Calu3 (cell line): ENCODE measurements at regions not wholly inside any gene's neighbourhood (a gene's known extent, or its start where the extent isn't known, plus 50 kb on each side); places are given as distances from the start of the nearest gene placed in this dataset.

Experiments used
- BruUV-seq: library from RNA; stranded (reverse); fragments of 400-500 nt; replicated peaks from 2 replicates; lab custom pipeline; 2021; lab: Mats Ljungman, UMichigan
- CTCF ChIA-PET: fragments of 300-600 bp; sonication (Branson Sonifier 250); formaldehyde crosslinking; loops from one replicate; lab custom pipeline; 2022; ENCODE audit warnings: antibody characterized with exemption; lab: Charles Lee
- DNase-seq: peaks from one replicate; pipeline ENCODE4 v3.0.0; 2022
- H3K27ac Mint-ChIP-seq: one replicate; pipeline ENCODE4 v1.8.0; 2022; ENCODE audit warnings: mixed read lengths; ENCODE audit not compliant: unreplicated experiment
- H3K27me3 Mint-ChIP-seq: one replicate; pipeline ENCODE4 v1.8.0; 2022; ENCODE audit warnings: mixed read lengths; ENCODE audit not compliant: unreplicated experiment
- H3K36me3 Mint-ChIP-seq: one replicate; pipeline ENCODE4 v1.8.0; 2022; ENCODE audit warnings: mild to moderate bottlenecking, moderate library complexity, mixed read lengths; ENCODE audit not compliant: insufficient read depth, unreplicated experiment
- H3K4me1 Mint-ChIP-seq: one replicate; pipeline ENCODE4 v1.8.0; 2022; ENCODE audit warnings: mild to moderate bottlenecking, low read depth, mixed read lengths; ENCODE audit not compliant: unreplicated experiment
- H3K4me3 Mint-ChIP-seq: one replicate; pipeline ENCODE4 v1.8.0; 2022; ENCODE audit warnings: mild to moderate bottlenecking, low read depth, moderate library complexity, mixed read lengths; ENCODE audit not compliant: unreplicated experiment
- H3K9me3 Mint-ChIP-seq: one replicate; pipeline ENCODE4 v1.8.0; 2022; ENCODE audit warnings: low read depth, mixed read lengths; ENCODE audit not compliant: unreplicated experiment
- CTCF ChIP-seq: fragments of 200-600 bp; IDR thresholded peaks from one replicate; pipeline ENCODE4 v1.8.0; 2022; ENCODE audit warnings: antibody characterized with exemption; ENCODE audit not compliant: unreplicated experiment
- intact Hi-C: fragments of 100-400 bp; cut with micrococcal nuclease; formaldehyde crosslinking; loops from one replicate; pipeline ENCODE4 v1.10.0; 2022; ENCODE audit not compliant: unreplicated experiment

- DNase-seq = no peak
- Mint-ChIP-seq H3K4me1 (no peaks in the 10 kb centered on the region), H3K4me3 (no peak overlapping the region), H3K27ac (no peak overlapping the region), H3K27me3 (no peaks in the 10 kb centered on the region), H3K9me3 (peaks cover 2% of the 10 kb centered on the region), H3K36me3 (no peaks in the 10 kb centered on the region)
- intact Hi-C loops = no loop called here
- no TSS peak for BruUV-seq
- CTCF ChIA-PET = no interaction called here
- no peak for TF ChIP-seq CTCF
Measured at GRCh38 chr2:15042801-15043217, 410.3 kb downstream of the LRATD1 start.

GRCh38 chr2:15043336-15044058, 411.0 kb downstream of the LRATD1 start:
- intact Hi-C loops = no loop called here
- DNase-seq = no peak
- no peak for TF ChIP-seq CTCF
- Mint-ChIP-seq H3K9me3 (peaks cover 2% of the 10 kb centered on the region), H3K36me3 (no peaks in the 10 kb centered on the region), H3K27me3 (no peaks in the 10 kb centered on the region), H3K4me3 (no peak overlapping the region), H3K27ac (no peak overlapping the region), H3K4me1 (no peaks in the 10 kb centered on the region)
- CTCF ChIA-PET = no interaction called here
- no TSS peak for BruUV-seq

GRCh38 chr2:15045054-15045453, 412.5 kb downstream of the LRATD1 start:
- peaks cover 2% of the 10 kb centered on the region for H3K9me3 Mint-ChIP-seq
- H3K4me3 Mint-ChIP-seq = no peak overlapping the region
- no TSS peak for BruUV-seq
- no peaks in the 10 kb centered on the region for H3K4me1 Mint-ChIP-seq
- no peak for DNase-seq
- CTCF ChIA-PET = no interaction called here
- intact Hi-C loops = no loop called here
- no peak overlapping the region for H3K27ac Mint-ChIP-seq
- no peak for TF ChIP-seq CTCF
- no peaks in the 10 kb centered on the region for H3K36me3 Mint-ChIP-seq
- H3K27me3 Mint-ChIP-seq = no peaks in the 10 kb centered on the region

GRCh38 chr2:15047184-15047583, 414.7 kb downstream of the LRATD1 start:
- no peak overlapping the region for H3K27ac Mint-ChIP-seq
- BruUV-seq = no TSS peak
- no peaks in the 10 kb centered on the region for H3K36me3 Mint-ChIP-seq
- H3K4me1 Mint-ChIP-seq = no peaks in the 10 kb centered on the region
- no peaks in the 10 kb centered on the region for H3K9me3 Mint-ChIP-seq
- CTCF ChIA-PET = no interaction called here
- intact Hi-C loops = no loop called here
- H3K27me3 Mint-ChIP-seq = no peaks in the 10 kb centered on the region
- no peak for DNase-seq
- H3K4me3 Mint-ChIP-seq = no peak overlapping the region
- no peak for TF ChIP-seq CTCF
